ENCODE measurements at regions not wholly inside any gene's neighbourhood (a gene's known extent, or its start where the extent isn't known, plus 50 kb on each side); places are given as distances from the start of the nearest gene placed in this dataset.
A peak's percentile ranks its signal among the peaks of the same experiment; 100 is the strongest.

GRCh38 chr3:13207975-13208705, 134.9 kb upstream of the IQSEC1 start:
- DNase-seq = no peak

- DNase-seq = no peak
Observed at GRCh38 chr3:13207578-13207922, 134.3 kb upstream of the IQSEC1 start.

GRCh38 chr3:13206799-13207577, 133.8 kb upstream of the IQSEC1 start:
- no peak for DNase-seq

- DNase-seq = no peak
Observed at GRCh38 chr3:13205567-13206143, 132.4 kb upstream of the IQSEC1 start.

GRCh38 chr3:13204177-13204581, 130.9 kb upstream of the IQSEC1 start:
- no peak for DNase-seq

GRCh38 chr3:13203398-13204176, 130.4 kb upstream of the IQSEC1 start:
- DNase-seq = no peak

- DNase-seq = no peak
Observed at GRCh38 chr3:13202744-13203397, 129.6 kb upstream of the IQSEC1 start.

- DNase-seq = no peak
Observed at GRCh38 chr3:13201851-13202250, 128.6 kb upstream of the IQSEC1 start.

GRCh38 chr3:13200946-13201345, 127.7 kb upstream of the IQSEC1 start:
- peak in 1 of 3 experiments; percentile 12 for DNase-seq

GRCh38 chr3:13200465-13200864, 127.2 kb upstream of the IQSEC1 start:
- peak in 2 of 3 experiments; percentile 18 to 33 for DNase-seq

GRCh38 chr3:13199899-13200451, 126.7 kb upstream of the IQSEC1 start:
- no peak for DNase-seq

GRCh38 chr3:13199006-13199776, 126.0 kb upstream of the IQSEC1 start:
- DNase-seq = no peak

- DNase-seq = no peak
Observed at GRCh38 chr3:13198264-13198879, 125.1 kb upstream of the IQSEC1 start.

- no peak for DNase-seq
Observed at GRCh38 chr3:13197795-13198194, 124.6 kb upstream of the IQSEC1 start.

- DNase-seq = no peak
Observed at GRCh38 chr3:13197281-13197680, 124.1 kb upstream of the IQSEC1 start.

- peak in 1 of 3 experiments; percentile 5 for DNase-seq
Observed at GRCh38 chr3:13195374-13195773, 122.1 kb upstream of the IQSEC1 start.

- DNase-seq = no peak
Observed at GRCh38 chr3:13194285-13195209, 121.3 kb upstream of the IQSEC1 start.

- DNase-seq = peak in 1 of 3 experiments; percentile 30
Observed at GRCh38 chr3:13193320-13194284, 120.4 kb upstream of the IQSEC1 start.
